A172 (cell line): ENCODE measurements at regions not wholly inside any gene's neighbourhood (a gene's known extent, or its start where the extent isn't known, plus 50 kb on each side); places are given as distances from the start of the nearest gene placed in this dataset.

ENCODE experiments used
- DNase-seq: peaks from one replicate; pipeline ENCODE4 v3.0.0-alpha.2; 2015; ENCODE audit warnings: low spot score

DNA sequence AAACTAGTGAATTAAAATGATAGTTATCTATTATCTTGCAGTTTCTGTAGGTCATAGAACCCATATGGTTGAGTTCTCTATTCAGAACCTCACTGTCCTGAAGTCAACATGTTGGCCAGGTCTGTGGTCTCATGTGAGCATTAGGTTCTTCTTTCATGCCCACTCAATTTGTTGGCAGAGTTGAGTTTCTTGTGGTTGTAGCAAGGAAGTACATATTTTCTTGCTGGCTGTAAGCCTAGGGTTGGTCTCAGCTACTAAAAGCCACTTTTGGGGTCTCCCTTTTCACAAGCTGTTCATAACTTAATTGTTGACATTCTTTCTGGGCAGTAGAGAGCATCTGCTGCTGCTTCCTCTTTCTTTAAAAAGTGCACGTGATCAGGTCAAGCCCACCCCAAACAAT lies 1165.1 kb upstream of the NCAM2 start:
- no peak for DNase-seq

DNA sequence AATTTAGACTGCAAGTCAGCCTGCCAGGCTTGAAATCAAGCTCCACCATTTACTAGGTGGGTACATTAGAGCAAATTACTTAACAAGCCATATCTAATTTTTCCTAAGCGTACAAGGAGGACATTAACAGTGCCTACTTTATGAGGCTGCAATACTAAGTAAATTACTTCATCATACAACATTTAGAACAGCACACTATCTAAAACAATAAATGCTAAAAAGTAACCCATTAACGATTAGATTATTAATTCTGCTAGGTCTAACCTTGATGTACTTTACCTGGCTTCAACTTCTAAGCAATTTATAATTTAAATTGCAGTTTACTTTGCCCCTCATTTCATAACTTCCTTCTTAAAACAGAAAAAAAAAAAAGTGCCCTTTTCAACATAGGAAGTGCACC lies 1155.6 kb upstream of the NCAM2 start:
- no peak for DNase-seq

DNA sequence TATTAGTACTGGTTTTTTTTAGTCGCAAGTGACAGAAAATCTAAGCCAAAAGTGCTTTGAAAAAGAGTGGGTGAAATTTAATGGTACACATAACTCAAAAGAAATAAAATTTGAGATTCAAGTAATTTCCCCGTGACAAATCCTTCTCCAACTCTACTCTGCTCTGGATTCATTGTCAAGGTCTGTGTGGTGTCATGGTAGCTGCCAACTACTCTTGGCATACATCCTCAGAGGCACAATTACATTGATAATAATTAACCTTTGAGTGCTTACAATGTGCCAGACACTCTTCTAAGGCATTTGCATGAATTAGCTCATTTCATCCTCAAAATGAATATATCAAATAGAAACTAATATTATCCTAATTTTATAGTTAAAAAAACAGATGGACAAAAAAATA lies 1153.9 kb upstream of the NCAM2 start:
- DNase-seq: no peak

DNA sequence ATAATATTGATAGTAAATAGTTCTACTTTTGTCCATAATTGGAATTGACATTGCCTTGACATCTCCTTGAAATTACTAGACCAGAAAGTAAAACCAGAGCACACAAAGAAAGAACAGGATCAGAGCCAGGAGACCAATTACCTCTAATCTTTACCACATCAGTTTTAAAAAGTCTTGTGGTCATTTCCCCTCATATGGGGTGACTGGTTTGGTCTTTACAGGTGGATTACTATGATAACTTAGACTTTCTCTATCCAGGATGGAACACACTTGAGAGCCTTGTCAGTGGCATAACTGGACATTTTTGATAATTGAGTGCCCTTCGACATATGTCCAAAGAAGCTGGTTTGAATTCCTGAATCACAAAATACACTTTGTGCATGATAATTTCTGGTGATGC lies 1148.1 kb upstream of the NCAM2 start:
- DNase-seq: no peak

DNA sequence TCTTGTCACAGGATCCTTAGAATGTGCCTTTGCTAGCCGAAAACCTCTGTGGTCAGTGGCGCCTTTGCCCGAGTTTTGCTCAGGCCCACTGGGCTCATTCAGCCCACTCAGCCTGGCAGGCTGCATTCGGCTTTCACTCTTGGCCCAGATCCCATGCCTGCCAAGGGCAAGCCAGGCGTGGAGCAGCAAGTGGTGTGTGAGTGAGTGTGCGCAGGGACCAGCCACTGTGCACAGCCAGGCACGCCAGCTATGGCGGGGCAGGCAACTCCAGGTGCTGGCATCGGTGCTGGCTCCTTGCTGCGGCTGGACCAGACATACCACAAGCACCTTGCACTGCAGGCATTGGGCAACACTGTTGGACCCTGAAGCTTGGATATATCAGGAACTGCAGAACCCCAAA lies 1145.1 kb upstream of the NCAM2 start:
- DNase-seq: no peak

DNA sequence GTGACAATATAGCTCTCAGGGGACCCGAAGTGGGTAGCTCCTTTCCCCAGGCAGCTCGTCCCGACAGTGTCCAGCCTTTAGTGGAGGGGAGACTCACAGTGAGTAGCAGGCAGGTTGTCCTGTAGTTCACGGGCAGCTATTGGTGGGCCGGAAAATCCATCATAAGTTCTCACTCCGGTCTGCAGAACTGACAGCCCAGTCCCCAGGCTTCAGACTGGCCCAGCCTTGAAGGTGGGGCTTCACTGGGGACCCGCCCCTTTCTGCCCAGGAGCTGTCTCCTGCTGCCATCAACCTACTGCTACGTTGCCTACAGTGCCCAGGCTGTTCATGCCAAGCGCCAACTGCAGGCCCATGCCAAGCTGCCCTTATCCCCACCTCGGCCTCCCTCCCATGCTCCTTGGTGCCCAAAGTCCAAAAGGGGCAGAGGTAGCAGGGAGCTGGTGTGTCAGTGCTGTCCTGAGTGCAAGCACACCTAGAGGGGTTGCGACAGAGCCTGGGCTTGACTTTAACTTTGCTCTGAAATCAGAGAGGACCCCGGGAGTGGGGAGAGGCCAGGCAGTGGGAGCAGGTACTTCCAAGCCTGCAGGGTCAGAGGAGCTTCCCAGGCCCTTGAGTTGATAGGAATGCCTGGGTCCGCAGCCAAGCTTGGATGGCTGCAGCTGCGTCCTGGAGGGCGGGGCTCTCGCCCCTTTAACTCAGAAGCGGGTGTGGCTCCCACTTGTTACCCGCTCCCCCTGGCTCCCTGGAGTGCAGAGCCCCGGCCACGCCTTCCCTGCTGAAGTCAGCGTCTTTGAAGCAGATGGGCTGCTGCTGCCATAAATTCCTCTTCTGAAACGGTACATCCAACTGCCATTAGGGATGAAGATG lies 1144.3 kb upstream of the NCAM2 start:
- no peak for DNase-seq

DNA sequence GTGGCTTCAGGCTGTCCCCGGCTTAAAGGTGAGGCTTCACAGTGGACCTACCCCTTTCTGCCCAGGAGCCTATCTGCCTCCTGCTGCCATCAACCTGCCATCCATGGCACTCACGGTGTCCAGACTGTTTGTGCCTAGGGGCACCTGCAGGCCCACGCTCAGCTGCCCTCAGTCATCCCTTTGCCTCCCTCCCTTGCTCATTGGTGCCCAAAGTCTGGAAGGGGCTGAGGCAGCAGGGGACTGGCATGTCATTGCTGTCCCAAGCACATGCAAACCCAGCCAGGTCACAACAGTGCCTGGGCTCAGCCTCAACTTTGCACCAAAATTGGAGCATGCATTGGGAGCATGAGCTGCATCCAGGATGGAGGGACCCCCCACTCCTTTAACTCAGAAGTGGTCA lies 1142.7 kb upstream of the NCAM2 start:
- DNase-seq: no peak

DNA sequence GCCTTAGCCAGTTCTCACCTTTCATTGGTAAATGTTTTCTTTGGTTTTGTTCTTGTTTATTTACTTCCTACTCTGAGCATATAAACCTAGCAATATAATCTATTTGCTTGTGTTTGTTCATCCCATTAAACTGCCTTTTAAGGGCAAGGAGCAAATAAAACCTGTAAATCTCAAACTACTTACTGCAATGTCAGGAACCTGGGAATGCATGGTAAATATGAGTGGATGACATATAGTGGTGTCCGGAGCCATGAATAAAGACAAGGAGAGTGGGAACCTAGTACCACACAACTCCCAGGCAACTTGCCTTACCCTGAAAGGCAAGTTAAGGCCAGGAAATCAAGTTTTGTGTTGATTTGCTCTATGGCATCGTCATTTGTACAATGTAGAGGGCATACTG lies 1133.7 kb upstream of the NCAM2 start:
- DNase-seq: no peak

DNA sequence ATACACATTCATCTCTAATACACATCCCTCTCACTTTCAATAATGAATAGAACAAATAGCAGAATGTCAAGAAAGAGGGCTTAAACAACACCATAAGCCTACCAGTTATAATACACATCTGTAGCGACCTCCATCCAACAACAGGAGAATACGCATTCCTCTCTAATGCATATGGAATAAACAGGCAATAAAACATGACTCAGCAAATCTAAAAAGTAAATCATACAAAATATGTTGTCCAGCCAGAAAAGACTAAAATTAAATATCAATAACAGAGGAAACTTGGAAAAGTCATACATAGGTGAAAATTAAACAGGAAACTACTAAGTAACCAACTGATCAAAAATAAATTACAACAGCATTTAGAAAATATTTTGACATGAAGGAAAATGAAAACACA lies 1127.5 kb upstream of the NCAM2 start:
- no peak for DNase-seq

DNA sequence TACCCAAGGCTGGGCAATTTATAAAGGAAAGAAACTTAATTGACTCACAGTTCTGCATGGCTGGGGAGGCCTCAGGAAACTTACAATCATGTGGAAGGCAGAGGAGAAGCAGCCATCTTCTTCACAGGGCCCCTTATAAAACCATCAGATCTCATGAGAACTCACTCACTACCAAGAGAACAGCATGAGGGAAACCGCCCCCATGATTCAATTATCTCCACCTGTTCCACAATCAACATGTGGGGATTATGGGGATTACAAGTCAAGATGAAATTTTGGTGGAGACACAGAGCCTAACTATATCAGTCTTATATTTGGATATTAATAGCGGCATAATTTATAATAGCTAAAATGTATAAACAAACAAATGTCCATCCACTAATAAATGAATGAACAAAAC lies 1123.7 kb upstream of the NCAM2 start:
- no peak for DNase-seq

DNA sequence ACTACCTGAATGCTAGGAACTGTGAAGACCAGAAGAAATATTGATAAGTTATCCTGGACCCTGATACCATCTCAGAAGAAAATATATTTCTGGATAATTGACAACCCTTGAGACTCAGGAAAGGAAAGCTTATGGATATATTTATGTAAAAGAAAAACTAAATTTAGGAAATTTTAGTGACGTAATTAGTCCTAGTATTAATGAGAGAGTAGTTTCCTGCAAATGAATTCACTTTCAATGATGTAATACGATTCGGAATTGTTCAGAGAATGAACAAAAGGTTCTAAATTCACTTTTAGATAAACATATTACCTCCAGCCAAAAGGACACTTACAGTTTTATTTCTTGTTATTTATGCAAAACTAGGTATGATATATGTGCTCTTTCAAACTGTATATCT lies 1120.1 kb upstream of the NCAM2 start:
- DNase-seq: no peak

DNA sequence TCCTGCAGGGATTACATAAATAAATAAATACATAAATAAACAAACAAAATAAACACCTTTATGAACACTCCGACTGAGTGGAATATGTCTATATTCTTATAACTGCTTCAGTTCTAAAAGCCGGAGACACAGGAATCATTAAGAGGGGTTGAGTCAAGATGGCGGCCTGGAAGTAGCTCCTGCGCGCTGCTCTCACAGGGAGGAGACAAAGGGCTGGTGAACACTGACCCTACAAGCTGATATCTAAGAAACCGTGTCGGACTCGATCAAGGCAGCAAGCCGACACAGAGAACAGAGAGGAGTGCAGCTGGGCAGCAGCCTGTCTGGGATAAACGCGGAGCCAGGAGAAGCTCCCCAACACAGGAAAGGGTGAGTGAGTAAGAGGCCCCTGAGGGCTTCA lies 1098.6 kb upstream of the NCAM2 start:
- no peak for DNase-seq

DNA sequence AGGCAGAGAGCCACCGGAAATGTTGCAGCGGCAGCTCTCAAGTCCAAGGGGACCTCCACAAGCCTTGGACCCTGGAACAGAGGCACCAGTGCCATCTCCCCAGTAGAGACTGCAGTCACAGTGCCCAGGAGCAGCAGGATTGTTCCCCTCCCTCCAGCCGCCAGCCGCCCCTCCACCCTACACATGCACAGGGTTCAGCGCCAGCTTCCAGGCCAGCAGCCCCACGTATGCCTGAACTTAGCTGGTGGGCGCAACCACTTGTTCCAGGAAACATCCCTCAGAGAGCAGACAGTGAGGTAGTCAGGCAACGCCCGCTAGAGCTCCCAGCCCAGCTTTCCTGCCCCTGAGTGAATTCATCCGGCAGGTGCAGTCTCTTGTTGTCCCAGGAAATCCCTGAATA lies 1098.1 kb upstream of the NCAM2 start:
- no peak for DNase-seq

DNA sequence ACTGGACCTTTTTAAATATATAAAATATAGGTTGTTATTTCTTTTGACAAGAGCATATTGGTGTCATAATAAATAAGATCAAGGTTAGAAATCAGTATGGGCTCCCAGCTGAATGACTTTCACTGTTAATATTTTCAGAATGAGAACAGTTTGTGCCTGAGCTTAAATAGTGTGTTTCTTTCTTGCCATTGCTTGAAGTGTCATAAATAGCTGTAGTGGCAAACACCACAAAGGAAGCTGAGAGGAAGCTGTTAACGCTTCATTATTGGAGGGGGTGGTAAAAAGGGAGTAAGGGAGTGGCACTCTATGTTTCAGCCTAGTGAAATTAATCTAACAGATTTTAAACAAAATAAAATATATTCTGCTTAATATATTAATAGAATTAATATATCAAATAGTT lies 1089.8 kb upstream of the NCAM2 start:
- DNase-seq: no peak

DNA sequence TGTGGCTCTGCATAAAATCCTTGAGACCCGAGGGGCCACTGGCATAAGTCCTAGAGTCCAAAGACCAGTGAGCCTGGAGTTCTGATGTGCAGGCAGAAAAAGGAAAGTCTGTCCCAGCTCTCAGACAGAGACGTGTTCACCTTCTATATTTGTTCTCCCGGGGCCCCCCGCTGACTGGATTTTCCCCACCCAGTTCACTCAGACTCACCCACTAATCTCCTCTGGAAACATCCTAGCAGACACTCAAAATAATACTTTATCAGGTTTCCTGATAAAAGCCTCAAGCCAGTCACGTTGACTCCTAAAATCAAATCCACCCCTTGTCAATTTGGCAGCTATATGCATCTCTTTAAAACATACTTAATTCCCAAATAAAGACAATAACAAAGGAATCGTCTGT lies 1084.2 kb upstream of the NCAM2 start:
- DNase-seq: no peak

DNA sequence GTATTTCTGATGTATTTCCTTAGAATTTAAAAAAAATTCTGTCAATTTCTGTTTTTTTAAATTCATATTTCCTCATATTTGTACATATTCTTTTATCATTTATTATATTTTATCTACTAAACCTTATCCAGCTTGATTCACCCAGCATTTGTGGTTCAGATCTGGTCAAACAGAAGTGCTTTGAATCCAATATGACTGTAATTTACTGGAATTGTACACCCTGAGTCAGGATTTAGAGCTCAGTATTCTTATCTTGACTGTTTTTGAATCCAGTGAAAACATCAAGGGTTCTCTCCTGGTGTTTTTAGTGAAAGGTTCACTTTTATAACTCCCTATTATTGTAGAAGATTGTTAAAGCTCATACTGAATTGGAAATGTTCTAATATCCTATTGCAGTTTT lies 1077.0 kb upstream of the NCAM2 start:
- DNase-seq: no peak

DNA sequence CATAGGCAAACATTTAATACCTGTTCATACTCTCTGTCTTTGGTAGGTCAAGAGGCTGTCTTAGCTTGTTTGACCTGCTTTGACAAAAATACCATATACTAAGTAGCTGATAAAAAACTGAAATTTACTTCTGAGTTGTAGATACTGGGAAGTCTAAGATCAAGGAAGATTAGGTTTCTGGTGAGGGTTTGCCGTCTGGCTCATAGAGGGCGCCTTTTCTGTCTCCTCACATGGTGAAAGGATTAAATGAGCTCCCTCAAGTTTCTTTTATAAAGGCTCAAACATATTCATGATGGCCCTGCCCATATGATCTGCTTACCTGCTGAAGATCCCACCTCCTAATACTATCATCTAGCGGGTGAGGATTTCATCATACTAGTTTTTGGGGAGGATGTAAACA lies 1076.1 kb upstream of the NCAM2 start:
- no peak for DNase-seq

DNA sequence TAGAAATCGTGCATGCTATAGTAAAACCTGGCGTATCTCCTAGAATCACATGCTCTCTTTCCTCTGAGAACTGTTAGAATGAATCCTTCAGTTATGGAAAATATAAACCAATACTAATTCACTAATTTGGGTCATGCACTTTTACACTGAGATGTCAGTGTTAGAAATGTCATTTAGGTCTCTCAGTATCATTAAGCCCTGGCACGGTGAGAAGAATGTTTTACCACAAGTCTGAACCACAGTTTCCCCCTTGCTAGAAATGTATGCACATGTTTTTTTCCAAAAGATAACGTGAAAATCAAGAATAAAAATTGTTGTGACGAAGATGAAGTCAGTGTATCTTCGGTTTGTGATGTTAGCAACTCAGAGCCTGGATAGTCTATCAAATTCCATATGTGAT lies 1062.7 kb upstream of the NCAM2 start:
- no peak for DNase-seq

DNA sequence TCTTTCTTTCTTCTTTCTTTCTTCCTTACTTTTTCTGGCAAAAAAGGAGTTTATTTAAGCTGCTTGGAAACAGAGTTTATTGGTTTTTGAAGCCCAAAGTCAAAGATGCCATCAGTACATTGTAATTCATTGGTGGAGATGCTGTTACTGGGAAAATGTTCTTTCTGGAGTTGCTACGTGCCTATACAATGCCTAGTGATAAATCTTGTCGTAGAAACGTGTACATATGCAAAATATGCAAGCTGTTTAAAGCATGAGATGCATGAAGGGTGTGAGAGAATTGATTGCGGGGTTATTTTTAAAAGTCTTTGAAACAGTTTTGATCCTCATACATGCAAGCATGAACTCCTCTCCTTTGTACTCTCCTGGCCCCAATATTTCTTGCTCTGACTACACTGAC lies 1060.6 kb upstream of the NCAM2 start:
- DNase-seq: no peak

DNA sequence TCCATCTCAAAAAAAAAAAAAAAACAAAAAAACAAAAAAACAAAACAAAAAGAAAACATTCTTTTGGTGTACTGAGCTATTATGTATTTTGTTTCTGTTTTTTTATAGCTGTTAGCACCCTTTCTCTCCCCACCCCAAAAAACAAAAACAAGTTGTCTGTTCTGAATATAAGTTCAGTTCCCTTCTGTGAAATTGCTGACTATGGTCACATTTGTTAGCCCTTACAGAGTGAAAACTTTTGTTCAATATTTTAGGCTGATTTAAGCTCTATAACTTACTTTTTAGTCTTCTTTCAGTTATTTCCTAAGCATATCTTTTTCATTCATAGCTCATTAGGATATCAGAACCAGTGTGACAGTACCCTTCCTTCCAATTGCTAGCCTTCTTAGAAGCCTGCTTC lies 1056.6 kb upstream of the NCAM2 start:
- DNase-seq: no peak

DNA sequence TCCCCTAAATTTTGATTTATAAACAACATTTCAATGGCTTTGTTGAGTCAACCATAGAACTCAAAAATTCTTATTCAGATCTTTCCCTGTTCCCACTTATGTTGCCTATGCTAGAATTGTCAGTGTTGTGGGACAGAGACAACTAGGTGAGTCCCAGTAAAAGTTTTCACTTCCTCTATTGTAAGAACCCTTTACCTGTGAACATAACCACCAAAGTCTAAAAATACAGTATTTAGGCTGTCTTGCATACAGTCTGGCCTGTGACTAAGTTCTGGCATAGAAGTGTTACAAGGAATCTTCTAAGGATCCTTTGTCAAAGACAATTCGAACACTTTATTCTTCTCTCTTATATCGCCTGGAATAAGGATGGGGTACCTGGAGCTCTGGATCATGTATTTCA lies 1047.9 kb upstream of the NCAM2 start:
- DNase-seq: no peak

DNA sequence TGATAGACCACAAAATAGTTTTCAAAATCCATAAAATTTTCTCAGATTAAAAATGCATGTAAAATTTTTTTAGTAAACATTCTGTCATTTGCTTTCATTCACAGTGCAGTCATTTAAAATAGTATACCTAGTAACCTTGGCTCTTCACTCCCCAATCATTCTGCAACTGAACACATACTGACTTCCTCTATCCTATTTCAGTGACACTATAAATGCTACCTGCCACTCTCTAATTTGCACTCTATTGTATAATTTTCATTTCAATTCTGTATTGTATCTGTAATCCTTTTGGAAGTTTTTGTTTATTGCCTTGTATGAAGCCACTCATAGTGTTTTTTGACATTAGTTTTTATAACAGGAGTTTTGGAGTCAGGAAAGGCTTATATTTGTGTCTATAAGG lies 1029.1 kb upstream of the NCAM2 start:
- DNase-seq: no peak

DNA sequence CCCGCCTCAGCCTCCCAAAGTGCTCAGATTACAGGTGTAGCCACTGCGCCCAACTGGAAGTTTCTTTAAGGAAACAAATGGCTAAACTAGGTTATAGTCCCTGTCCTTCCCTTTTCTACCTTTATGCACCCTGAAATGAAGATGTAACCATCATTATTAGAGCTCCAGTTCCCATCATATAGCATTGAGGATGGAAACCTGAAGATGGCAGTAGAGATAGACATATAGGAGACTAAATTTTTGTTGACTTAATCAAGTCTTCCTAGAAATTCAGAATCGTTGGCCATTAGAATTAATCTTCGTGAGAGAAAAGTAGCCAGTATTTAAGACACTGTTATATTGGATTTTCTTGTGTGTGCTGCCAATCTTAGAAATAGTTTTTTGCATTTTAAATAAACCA lies 1016.3 kb upstream of the NCAM2 start:
- DNase-seq: no peak

DNA sequence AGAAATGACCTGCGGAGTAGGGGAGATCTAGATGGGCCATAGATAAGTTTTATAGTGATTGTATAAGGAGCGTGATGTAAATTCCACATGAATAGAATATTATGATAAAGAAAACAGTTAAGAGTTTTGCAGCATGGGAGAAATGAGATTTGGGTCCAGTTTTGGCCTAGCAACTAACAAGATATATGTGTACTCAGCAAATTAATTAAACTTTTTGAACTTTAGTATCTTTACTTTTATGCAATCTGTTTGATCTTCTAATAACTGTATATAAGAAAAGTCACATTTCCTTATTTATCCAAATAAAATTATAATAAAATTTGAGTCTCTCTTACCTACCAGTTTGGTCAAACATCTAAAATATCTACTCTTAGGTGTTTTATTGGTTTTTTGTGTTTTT lies 1011.8 kb upstream of the NCAM2 start:
- DNase-seq: no peak
